Astrocyte (in vitro differentiated cells and primary cell): ENCODE measurements at regions not wholly inside any gene's neighbourhood (a gene's known extent, or its start where the extent isn't known, plus 50 kb on each side); places are given as distances from the start of the nearest gene placed in this dataset.

Experiments
- DNase-seq: peaks from one replicate; pipeline ENCODE4 v3.0.0-alpha.2; 2010; ENCODE audit warnings: low read depth
- FAIRE-seq: peaks from 2 replicates; lab custom pipeline; 2011; peaks lifted over from hg19 to GRCh38; lab: Jason Lieb, UNC
- H2AFZ ChIP-seq: 2 replicates; pipeline ENCODE4 v1.6.0; 2012; ENCODE audit warnings: low read depth, low read length, inconsistent platforms
- H3K27ac ChIP-seq: 2 replicates; pipeline ENCODE4 v1.5.1; 2011; ENCODE audit warnings: low read depth, low read length, inconsistent platforms
- H3K27me3 ChIP-seq: 2 replicates; pipeline ENCODE4 v1.6.0; 2011; ENCODE audit warnings: low read length, inconsistent platforms; ENCODE audit not compliant: insufficient read depth
- H3K36me3 ChIP-seq: 2 replicates; pipeline ENCODE4 v1.5.1; 2011; ENCODE audit warnings: low read length, inconsistent platforms; ENCODE audit not compliant: insufficient read depth
- H3K4me1 ChIP-seq: 2 replicates; pipeline ENCODE4 v1.5.1; 2011; ENCODE audit warnings: low read length, inconsistent platforms; ENCODE audit not compliant: insufficient read depth
- H3K4me2 ChIP-seq: 2 replicates; pipeline ENCODE4 v1.6.0; 2012; ENCODE audit warnings: low read length, inconsistent platforms
- H3K4me3 ChIP-seq: 2 replicates; pipeline ENCODE4 v1.5.1; 2011; ENCODE audit warnings: low read depth, mild to moderate bottlenecking, low read length, inconsistent platforms; ENCODE audit not compliant: insufficient read depth
- H3K79me2 ChIP-seq: 2 replicates; pipeline ENCODE4 v1.6.0; 2012; ENCODE audit warnings: mild to moderate bottlenecking, low read length, inconsistent platforms; ENCODE audit not compliant: insufficient read depth
- H3K9ac ChIP-seq: 2 replicates; pipeline ENCODE4 v1.6.0; 2012; ENCODE audit warnings: mild to moderate bottlenecking, low read length, inconsistent platforms
- H3K9me3 ChIP-seq: 2 replicates; pipeline ENCODE4 v1.5.1; 2012; ENCODE audit warnings: low read depth, mild to moderate bottlenecking, low read length, inconsistent platforms; ENCODE audit not compliant: insufficient read depth
- H4K20me1 ChIP-seq: 2 replicates; pipeline ENCODE4 v1.6.0; 2012; ENCODE audit warnings: low read length, inconsistent platforms; ENCODE audit not compliant: insufficient read depth
- H3K27ac Mint-ChIP-seq: one replicate; pipeline ENCODE4 v1.8.0; 2021; ENCODE audit warnings: mild to moderate bottlenecking, mixed read lengths; ENCODE audit not compliant: unreplicated experiment
- H3K27me3 Mint-ChIP-seq: one replicate; pipeline ENCODE4 v1.8.0; 2021; ENCODE audit warnings: low read depth, mixed read lengths; ENCODE audit not compliant: unreplicated experiment
- H3K36me3 Mint-ChIP-seq: one replicate; pipeline ENCODE4 v1.8.0; 2021; ENCODE audit warnings: low read depth, mixed read lengths; ENCODE audit not compliant: unreplicated experiment
- H3K4me1 Mint-ChIP-seq: one replicate; pipeline ENCODE4 v1.8.0; 2021; ENCODE audit warnings: low read depth, mixed read lengths; ENCODE audit not compliant: unreplicated experiment
- H3K4me3 Mint-ChIP-seq: one replicate; pipeline ENCODE4 v1.8.0; 2021; ENCODE audit warnings: mild to moderate bottlenecking, moderate library complexity, mixed read lengths; ENCODE audit not compliant: unreplicated experiment
- H3K9me3 Mint-ChIP-seq: one replicate; pipeline ENCODE4 v1.8.0; 2021; ENCODE audit warnings: mild to moderate bottlenecking, mixed read lengths; ENCODE audit not compliant: unreplicated experiment
- EZH2 ChIP-seq: IDR thresholded peaks from 2 replicates; pipeline ENCODE4 v1.6.1; 2012; ENCODE audit warnings: mild to moderate bottlenecking, low read length, inconsistent platforms; ENCODE audit not compliant: insufficient read depth
- TF ChIP-seq, protein P1 (sequence below): IDR thresholded peaks from 2 replicates; pipeline ENCODE4 v1.5.1; 2011; ENCODE audit warnings: low read depth, mild to moderate bottlenecking, inconsistent platforms, low read length, moderate library complexity; ENCODE audit not compliant: insufficient read depth

DNA sequence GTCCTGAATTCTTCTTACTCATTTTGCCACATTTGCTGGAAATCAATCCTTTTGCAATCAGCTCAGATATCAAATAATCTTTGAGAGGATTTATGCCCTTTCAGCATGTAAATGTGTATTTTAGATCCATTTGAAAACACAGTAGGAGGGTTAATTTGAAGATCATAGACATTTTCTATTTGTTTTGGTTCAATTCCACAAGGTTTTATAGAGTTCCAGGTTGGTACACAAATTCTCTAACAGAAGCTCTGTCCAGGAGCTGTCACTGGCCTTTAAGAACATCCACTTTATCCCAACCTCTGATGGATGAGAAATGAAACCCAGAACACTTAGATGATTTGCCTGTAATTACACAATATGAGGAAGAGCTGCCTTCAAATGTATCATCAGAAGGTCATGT lies 157.3 kb upstream of the CHAC2 start:
- H2AFZ ChIP-seq = no peak overlapping the region
- TF ChIP-seq EZH2 = no peak
- TF ChIP-seq, protein P1, sequence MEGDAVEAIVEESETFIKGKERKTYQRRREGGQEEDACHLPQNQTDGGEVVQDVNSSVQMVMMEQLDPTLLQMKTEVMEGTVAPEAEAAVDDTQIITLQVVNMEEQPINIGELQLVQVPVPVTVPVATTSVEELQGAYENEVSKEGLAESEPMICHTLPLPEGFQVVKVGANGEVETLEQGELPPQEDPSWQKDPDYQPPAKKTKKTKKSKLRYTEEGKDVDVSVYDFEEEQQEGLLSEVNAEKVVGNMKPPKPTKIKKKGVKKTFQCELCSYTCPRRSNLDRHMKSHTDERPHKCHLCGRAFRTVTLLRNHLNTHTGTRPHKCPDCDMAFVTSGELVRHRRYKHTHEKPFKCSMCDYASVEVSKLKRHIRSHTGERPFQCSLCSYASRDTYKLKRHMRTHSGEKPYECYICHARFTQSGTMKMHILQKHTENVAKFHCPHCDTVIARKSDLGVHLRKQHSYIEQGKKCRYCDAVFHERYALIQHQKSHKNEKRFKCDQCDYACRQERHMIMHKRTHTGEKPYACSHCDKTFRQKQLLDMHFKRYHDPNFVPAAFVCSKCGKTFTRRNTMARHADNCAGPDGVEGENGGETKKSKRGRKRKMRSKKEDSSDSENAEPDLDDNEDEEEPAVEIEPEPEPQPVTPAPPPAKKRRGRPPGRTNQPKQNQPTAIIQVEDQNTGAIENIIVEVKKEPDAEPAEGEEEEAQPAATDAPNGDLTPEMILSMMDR = no peak
- no peak overlapping the region for H3K27ac ChIP-seq
- no peaks in the 10 kb centered on the region for H3K27me3 ChIP-seq
- H3K4me1 ChIP-seq = no peaks in the 10 kb centered on the region
- no peaks in the 10 kb centered on the region for H3K79me2 ChIP-seq
- no peak overlapping the region for H3K27ac Mint-ChIP-seq
- no peaks in the 10 kb centered on the region for H3K36me3 ChIP-seq
- H3K4me3 Mint-ChIP-seq = no peak overlapping the region
- no peaks in the 10 kb centered on the region for H3K27me3 Mint-ChIP-seq
- no peak overlapping the region for H3K4me3 ChIP-seq
- no peak for FAIRE-seq
- H3K9ac ChIP-seq = no peak overlapping the region
- H3K36me3 Mint-ChIP-seq = no peaks in the 10 kb centered on the region
- H3K9me3 ChIP-seq = no peaks in the 10 kb centered on the region
- H4K20me1 ChIP-seq = no peaks in the 10 kb centered on the region
- no peaks in the 10 kb centered on the region for H3K4me1 Mint-ChIP-seq
- no peak for DNase-seq
- H3K4me2 ChIP-seq = no peak overlapping the region
- H3K9me3 Mint-ChIP-seq = peaks cover 2% of the 10 kb centered on the region

DNA sequence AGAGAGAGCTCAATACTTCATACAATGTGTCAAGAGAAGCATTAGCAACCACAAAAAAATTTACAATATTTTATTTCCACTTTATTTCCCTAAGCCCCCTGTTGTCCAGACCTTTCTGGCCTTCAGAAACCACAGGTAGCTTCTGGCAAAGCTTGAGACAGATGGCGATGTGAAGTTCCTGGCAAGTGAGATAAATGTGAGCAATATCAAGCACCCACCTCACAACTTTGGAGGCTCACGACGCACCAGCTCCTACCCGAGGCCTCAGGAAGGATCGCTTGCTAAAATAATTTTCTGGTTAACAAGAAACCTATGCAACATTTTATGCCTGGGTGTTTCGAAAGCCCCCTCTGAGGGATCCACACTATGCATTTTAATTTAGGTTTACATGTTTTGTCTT lies 158.1 kb upstream of the CHAC2 start:
- FAIRE-seq (no peak), DNase-seq (peak; percentile 24)
- Histone ChIP-seq H3K4me1 (no peaks in the 10 kb centered on the region), H3K4me3 (no peak overlapping the region), H3K9me3 (no peaks in the 10 kb centered on the region), H3K79me2 (no peaks in the 10 kb centered on the region), H2AFZ (no peak overlapping the region), H3K9ac (no peak overlapping the region), H3K27ac (no peak overlapping the region), H3K4me2 (no peak overlapping the region), H4K20me1 (no peaks in the 10 kb centered on the region), H3K27me3 (no peaks in the 10 kb centered on the region), H3K36me3 (no peaks in the 10 kb centered on the region)
- peaks cover 2% of the 10 kb centered on the region for H3K9me3 Mint-ChIP-seq
- TF ChIP-seq, protein P1 = no peak
- no peak for TF ChIP-seq EZH2
- no peak overlapping the region for H3K27ac Mint-ChIP-seq
- H3K4me1 Mint-ChIP-seq = no peaks in the 10 kb centered on the region
- H3K27me3 Mint-ChIP-seq = no peaks in the 10 kb centered on the region
- no peaks in the 10 kb centered on the region for H3K36me3 Mint-ChIP-seq
- no peak overlapping the region for H3K4me3 Mint-ChIP-seq

DNA sequence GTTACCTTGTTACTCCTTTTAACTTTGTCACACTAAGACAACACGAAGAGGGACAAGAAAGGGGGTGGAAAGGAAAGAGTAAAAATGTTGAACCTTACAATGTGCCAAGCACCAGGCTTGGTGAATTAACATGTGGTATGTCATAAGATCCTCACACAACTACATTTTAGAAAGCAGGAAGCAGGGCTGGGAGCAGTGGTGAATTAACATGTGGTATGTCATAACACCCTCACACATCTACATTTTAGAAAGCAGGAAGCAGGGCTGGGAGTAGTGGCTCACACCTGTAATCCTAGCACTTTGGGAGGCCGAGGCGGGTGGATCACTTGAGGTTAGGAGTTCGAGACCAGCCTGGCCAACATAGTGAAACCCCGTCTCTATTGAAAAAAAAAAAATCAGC lies 159.3 kb upstream of the CHAC2 start:
- no peak overlapping the region for H3K4me3 Mint-ChIP-seq
- TF ChIP-seq, protein P1 = no peak
- no peak for TF ChIP-seq EZH2
- Histone ChIP-seq H3K27ac (no peak overlapping the region), H3K36me3 (no peaks in the 10 kb centered on the region), H3K9ac (no peak overlapping the region), H3K9me3 (no peaks in the 10 kb centered on the region), H3K79me2 (no peaks in the 10 kb centered on the region), H3K4me3 (no peak overlapping the region), H2AFZ (no peak overlapping the region), H4K20me1 (no peaks in the 10 kb centered on the region), H3K4me2 (no peak overlapping the region), H3K27me3 (no peaks in the 10 kb centered on the region), H3K4me1 (no peaks in the 10 kb centered on the region)
- H3K36me3 Mint-ChIP-seq = no peaks in the 10 kb centered on the region
- no peak overlapping the region for H3K27ac Mint-ChIP-seq
- no peak for DNase-seq
- H3K27me3 Mint-ChIP-seq = no peaks in the 10 kb centered on the region
- H3K4me1 Mint-ChIP-seq = no peaks in the 10 kb centered on the region
- H3K9me3 Mint-ChIP-seq = no peaks in the 10 kb centered on the region
- no peak for FAIRE-seq
